Right lobe of liver (tissue), 6 donors: ENCODE measurements at regions not wholly inside any gene's neighbourhood (a gene's known extent, or its start where the extent isn't known, plus 50 kb on each side); places are given as distances from the start of the nearest gene placed in this dataset.

ENCODE experiments used
- ATAC-seq, 4 donors: fragments of 200-7000 bp; cut with Tn5 transposase; one replicate each; pipeline ENCODE4 v1.9.1; 2020; ENCODE audit warnings: mild to moderate bottlenecking in 4 of 4, moderate library complexity in 4 of 4
- DNase-seq, 3 donors: peaks; one replicate each; pipeline ENCODE4 v3.0.0-alpha.2; 2020
- H3K27ac ChIP-seq, 3 donors: fragments of 200-600 bp; one replicate each; pipeline ENCODE4 v1.8.0; 2022
- H3K27me3 ChIP-seq, 2 donors: fragments of 200-600 bp; one replicate each; pipeline ENCODE4 v1.8.0; 2022
- H3K36me3 ChIP-seq, 4 donors: fragments of 200-600 bp; sonication (generic) in 1 of 4; one replicate each; pipeline versions ENCODE4 v1.5.1 to v1.8.0; 2017 to 2022; ENCODE audit warnings: control low read depth in 1 of 4
- H3K4me1 ChIP-seq, 4 donors: fragments of 200-600 bp; sonication (generic) in 1 of 4; one replicate each; pipeline versions ENCODE4 v1.5.1 to v1.8.0; 2017 to 2022; ENCODE audit warnings: control low read depth in 1 of 4
- H3K4me3 ChIP-seq, 3 donors: fragments of 200-600 bp; one replicate each; pipeline ENCODE4 v1.8.0; 2022
- H3K9me3 ChIP-seq, 4 donors: fragments of 200-600 bp; sonication (generic) in 1 of 4; one replicate each; pipeline versions ENCODE4 v1.5.1 to v1.8.0; 2017 to 2022; ENCODE audit warnings: control low read depth in 1 of 4
- CTCF ChIP-seq, 4 donors: fragments of 200-600 bp in 3 of 4; fragments of 450-650 bp in 1 of 4; IDR thresholded peaks; one replicate each; pipeline versions ENCODE4 v1.5.1 to v1.8.0; 2016 to 2022; ENCODE audit warnings: antibody characterized with exemption in 4 of 4, mild to moderate bottlenecking in 2 of 4
- POLR2A ChIP-seq: fragments of 450-650 bp; IDR thresholded peaks from one replicate; pipeline ENCODE4 v1.6.1; 2017; ENCODE audit warnings: antibody characterized with exemption, mild to moderate bottlenecking
- WGBS: methylation state at CpG from one replicate; pipeline ENCODE4 v1.1.6; 2018; ENCODE audit warnings: low coverage, low lambda C conversion rate; ENCODE audit not compliant: insufficient coverage; ENCODE audit errors: missing lambda C conversion rate; 5-methylcytosine and 5-hydroxymethylcytosine counted together
- intact Hi-C, 2 donors: fragments of 100-400 bp; cut with DNase I; formaldehyde crosslinking; loops; one replicate each; pipeline versions ENCODE4 v1.11.2 to v1.14.1; 2022
- donor health status: DM: no; HTN: yes; CAD: no.
- donor health status: DM: no; HTN: no; CAD: no.
- donor health status: DM: no; HTN: no; CAD: no.
- donor health status: DM: no; HTN: yes; CAD: no.
- donor health status: DM: no; HTN: yes; CAD: no.

- no peak overlapping the region for H3K27ac ChIP-seq
- intact Hi-C loops: no loop called here
- no peak for DNase-seq
- H3K4me1 ChIP-seq: no peaks in the 10 kb centered on the region
- no peaks in the 10 kb centered on the region for H3K27me3 ChIP-seq
- WGBS: 46% methylated on average over 2 of the region's 2 CpGs
- H3K9me3 ChIP-seq: peaks cover 0 to 4% (median 0%) of the 10 kb centered on the region in 4 donors
- no peak for ATAC-seq
- H3K4me3 ChIP-seq: no peak overlapping the region
- H3K36me3 ChIP-seq: no peaks in the 10 kb centered on the region
- TF ChIP-seq CTCF (IDR thresholded peaks at IDR 0.05): no peak
- no peak for TF ChIP-seq POLR2A
Measured at GRCh38 chr4:180770265-180770664, 1472.9 kb upstream of the TENM3 start.

GRCh38 chr4:180784940-180785339 lies 1458.3 kb upstream of the TENM3 start:
- ATAC-seq (no peak), DNase-seq (no peak)
- intact Hi-C loops: no loop called here

GRCh38 chr4:180788729-180789128 lies 1454.5 kb upstream of the TENM3 start:
- intact Hi-C loops: no loop called here
- no peak overlapping the region for H3K4me3 ChIP-seq

More at GRCh38 chr4:180784940-180785339, 1458.3 kb upstream of the TENM3 start:
- H3K27me3 ChIP-seq: no peaks in the 10 kb centered on the region
- 57% methylated on average over 3 of the region's 5 CpGs for WGBS
- no peak overlapping the region for H3K4me3 ChIP-seq
- no peaks in the 10 kb centered on the region for H3K9me3 ChIP-seq
- H3K27ac ChIP-seq: no peak overlapping the region
- no peaks in the 10 kb centered on the region for H3K4me1 ChIP-seq
- H3K36me3 ChIP-seq: no peaks in the 10 kb centered on the region
- TF ChIP-seq POLR2A (no peak), CTCF (IDR thresholded peaks at IDR 0.05) (no peak)

GRCh38 chr4:180789929-180790328 lies 1453.3 kb upstream of the TENM3 start:
- ATAC-seq (no peak), DNase-seq (no peak)
- H3K4me3 ChIP-seq: no peak overlapping the region
- no peak overlapping the region for H3K27ac ChIP-seq
- 61% methylated on average over 6 of the region's 6 CpGs for WGBS
- H3K36me3 ChIP-seq: no peaks in the 10 kb centered on the region
- H3K4me1 ChIP-seq: no peaks in the 10 kb centered on the region
- TF ChIP-seq CTCF (IDR thresholded peaks at IDR 0.05) (no peak), POLR2A (no peak)
- intact Hi-C loops: no loop called here
- no peaks in the 10 kb centered on the region for H3K9me3 ChIP-seq
- no peaks in the 10 kb centered on the region for H3K27me3 ChIP-seq

More at GRCh38 chr4:180788729-180789128, 1454.5 kb upstream of the TENM3 start:
- DNase-seq: no peak
- Histone ChIP-seq H3K36me3 (no peaks in the 10 kb centered on the region), H3K9me3 (no peaks in the 10 kb centered on the region), H3K27ac (no peak overlapping the region), H3K4me1 (no peaks in the 10 kb centered on the region), H3K27me3 (no peaks in the 10 kb centered on the region)
- no peak for ATAC-seq
- TF ChIP-seq CTCF (IDR thresholded peaks at IDR 0.05) (no peak), POLR2A (no peak)
- 52% methylated on average over 8 of the region's 8 CpGs for WGBS

GRCh38 chr4:180790471-180790870 lies 1452.7 kb upstream of the TENM3 start:
- Histone ChIP-seq H3K4me3 (no peak overlapping the region), H3K36me3 (no peaks in the 10 kb centered on the region), H3K4me1 (no peaks in the 10 kb centered on the region), H3K9me3 (no peaks in the 10 kb centered on the region), H3K27me3 (no peaks in the 10 kb centered on the region), H3K27ac (no peak overlapping the region)
- WGBS: 13% methylated on average over 3 of the region's 3 CpGs
- no peak for TF ChIP-seq POLR2A
- no peak for TF ChIP-seq CTCF (IDR thresholded peaks at IDR 0.05)
- DNase-seq (no peak), ATAC-seq (no peak)
- intact Hi-C loops: no loop called here
